CD4-positive, alpha-beta T cell (primary cell): ENCODE measurements at regions not wholly inside any gene's neighbourhood (a gene's known extent, or its start where the extent isn't known, plus 50 kb on each side); places are given as distances from the start of the nearest gene placed in this dataset.

Experiments
- ATAC-seq: fragments of 200-7000 bp; cut with Tn5 transposase; one replicate; pipeline ENCODE4 v1.10.0; 2022; ENCODE audit warnings: mild to moderate bottlenecking; ENCODE audit not compliant: poor library complexity
- CTCF ChIA-PET: fragments of 350-600 bp; sonication (Branson Sonifier 250); formaldehyde crosslinking; loops from one replicate; lab custom pipeline; 2021; ENCODE audit warnings: antibody characterized with exemption, inconsistent platforms; lab: Charles Lee
- POLR2A ChIA-PET: fragments of 350-600 bp; sonication (Branson Sonifier 250); formaldehyde crosslinking; loops from one replicate; lab custom pipeline; 2021; ENCODE audit warnings: antibody characterized with exemption, inconsistent platforms; lab: Charles Lee
- DNase-seq, 14 experiments: peaks; one replicate each; pipeline ENCODE4 v3.0.0-alpha.2; 2013 to 2020; ENCODE audit warnings: mixed read lengths in 2 of 14
- H3K27ac ChIP-seq, 2 donors: one replicate each; pipeline versions ENCODE4 v1.5.1 to v1.7.0; 2013; ENCODE audit warnings: low read length in 2 of 2, low read depth in 1 of 2, mild to moderate bottlenecking in 1 of 2
- H3K27me3 ChIP-seq, 2 experiments: 1 replicate in 1 of 2; 2 replicates in 1 of 2; pipeline versions ENCODE4 v1.6.1 to v1.7.0; 2013; ENCODE audit warnings: low read length in 2 of 2, control low read depth in 1 of 2, mild to moderate bottlenecking in 1 of 2, moderate library complexity in 1 of 2; ENCODE audit not compliant: insufficient read depth in 2 of 2, control insufficient read depth in 1 of 2
- H3K36me3 ChIP-seq: one replicate; pipeline ENCODE4 v1.6.1; 2013; ENCODE audit warnings: low read length, control low read depth; ENCODE audit not compliant: insufficient read depth
- H3K4me1 ChIP-seq: one replicate; pipeline ENCODE4 v1.6.1; 2013; ENCODE audit warnings: low read length, control low read depth; ENCODE audit not compliant: insufficient read depth
- H3K4me3 ChIP-seq: one replicate; pipeline ENCODE4 v1.5.1; 2013; ENCODE audit warnings: mild to moderate bottlenecking, low read length, moderate library complexity
- H3K9me3 ChIP-seq, 2 experiments: 1 replicate in 1 of 2; 2 replicates in 1 of 2; pipeline versions ENCODE4 v1.6.1 to v1.7.0; 2013; ENCODE audit warnings: low read length in 2 of 2, mild to moderate bottlenecking in 2 of 2, control low read depth in 1 of 2, moderate library complexity in 1 of 2; ENCODE audit not compliant: control insufficient read depth in 1 of 2, insufficient read depth in 1 of 2
- H3K27ac Mint-ChIP-seq: one replicate; pipeline ENCODE4 v1.8.0; 2020; ENCODE audit warnings: mixed read lengths
- H3K27me3 Mint-ChIP-seq: one replicate; pipeline ENCODE4 v1.8.0; 2021; ENCODE audit warnings: mixed read lengths
- H3K36me3 Mint-ChIP-seq: one replicate; pipeline ENCODE4 v1.8.0; 2021; ENCODE audit warnings: low read depth, mixed read lengths
- H3K4me1 Mint-ChIP-seq: one replicate; pipeline ENCODE4 v1.8.0; 2021; ENCODE audit warnings: low read depth, mixed read lengths
- H3K4me3 Mint-ChIP-seq: one replicate; pipeline ENCODE4 v1.8.0; 2020; ENCODE audit warnings: mild to moderate bottlenecking, mixed read lengths
- H3K9me3 Mint-ChIP-seq: one replicate; pipeline ENCODE4 v1.8.0; 2020; ENCODE audit warnings: mixed read lengths
- CTCF ChIP-seq: fragments of 200-600 bp; IDR thresholded peaks from one replicate; pipeline ENCODE4 v1.8.0; 2022; ENCODE audit warnings: antibody characterized with exemption, mild to moderate bottlenecking
- intact Hi-C, 2 experiments: fragments of 100-400 bp; cut with DNase I in 1 of 2; cut with micrococcal nuclease in 1 of 2; formaldehyde crosslinking; loops; one replicate each; pipeline versions ENCODE4 v1.15.1 to v1.9.0; 2023 to 2025; cut with DNase I, micrococcal nuclease

GRCh38 chr15:97653896-97654295 is 306.6 kb upstream of the ARRDC4 start:
- POLR2A ChIA-PET, result no interaction called here
- Histone ChIP-seq H3K4me1 (no peaks in the 10 kb centered on the region), H3K36me3 (no peaks in the 10 kb centered on the region), H3K4me3 (no peak overlapping the region), H3K27ac (no peak overlapping the region), H3K27me3 (peaks cover 0 to 9% of the 10 kb centered on the region in 2 experiments), H3K9me3 (peaks cover 0 to 6% of the 10 kb centered on the region in 2 experiments)
- intact Hi-C loops, result no loop called here
- CTCF ChIA-PET, result no interaction called here
- H3K4me3 Mint-ChIP-seq, result no peak overlapping the region
- DNase-seq, result no peak
- H3K36me3 Mint-ChIP-seq, result no peaks in the 10 kb centered on the region
- TF ChIP-seq CTCF, result no peak
- ATAC-seq, result no peak
- peaks cover 4% of the 10 kb centered on the region for H3K9me3 Mint-ChIP-seq
- H3K27me3 Mint-ChIP-seq, result peaks cover 22% of the 10 kb centered on the region
- no peak overlapping the region for H3K27ac Mint-ChIP-seq
- no peaks in the 10 kb centered on the region for H3K4me1 Mint-ChIP-seq

- Histone ChIP-seq H3K9me3 (peaks cover 0 to 6% of the 10 kb centered on the region in 2 experiments), H3K4me1 (no peaks in the 10 kb centered on the region), H3K27me3 (peaks cover 0 to 9% of the 10 kb centered on the region in 2 experiments), H3K36me3 (no peaks in the 10 kb centered on the region), H3K27ac (no peak overlapping the region), H3K4me3 (no peak overlapping the region)
- ChIA-PET POLR2A (no interaction called here), CTCF (no interaction called here)
- TF ChIP-seq CTCF, result no peak
- Mint-ChIP-seq H3K36me3 (no peaks in the 10 kb centered on the region), H3K4me1 (no peaks in the 10 kb centered on the region), H3K9me3 (peaks cover 4% of the 10 kb centered on the region), H3K27ac (no peak overlapping the region), H3K27me3 (peaks cover 22% of the 10 kb centered on the region), H3K4me3 (no peak overlapping the region)
- intact Hi-C loops, result no loop called here
- ATAC-seq (no peak), DNase-seq (no peak)
These were observed 305.9 kb upstream of the ARRDC4 start for GRCh38 chr15:97654481-97655076.

GRCh38 chr15:97661796-97662195 is 298.7 kb upstream of the ARRDC4 start:
- no peak overlapping the region for H3K4me3 Mint-ChIP-seq
- no peaks in the 10 kb centered on the region for H3K9me3 Mint-ChIP-seq
- TF ChIP-seq CTCF, result no peak

More at GRCh38 chr15:97661796-97662195, 298.7 kb upstream of the ARRDC4 start:
- no peak for DNase-seq
- Mint-ChIP-seq H3K27me3 (no peaks in the 10 kb centered on the region), H3K36me3 (no peaks in the 10 kb centered on the region), H3K27ac (no peak overlapping the region), H3K4me1 (no peaks in the 10 kb centered on the region)
- CTCF ChIA-PET, result no interaction called here
- Histone ChIP-seq H3K9me3 (no peaks in the 10 kb centered on the region), H3K36me3 (no peaks in the 10 kb centered on the region), H3K27me3 (no peaks in the 10 kb centered on the region), H3K27ac (no peak overlapping the region), H3K4me3 (no peak overlapping the region), H3K4me1 (no peaks in the 10 kb centered on the region)
- ATAC-seq, result no peak
- POLR2A ChIA-PET, result no interaction called here
- intact Hi-C loops, result no loop called here
